ENCODE measurements at regions not wholly inside any gene's neighbourhood (a gene's known extent, or its start where the extent isn't known, plus 50 kb on each side); places are given as distances from the start of the nearest gene placed in this dataset.

GRCh38 chr7:117836-118614 lies 74.3 kb upstream of the FAM20C start:
- TF ChIP-seq GATA2 (IDR thresholded peaks at IDR 0.05; ENCODE audit: low read depth, low read length) (no peak), GATA3 (IDR thresholded peaks at IDR 0.05; ENCODE audit: low read depth, low read length) (no peak)
